Activated CD4-positive, CD25-positive, alpha-beta regulatory T cell (primary cell): ENCODE measurements at regions not wholly inside any gene's neighbourhood (a gene's known extent, or its start where the extent isn't known, plus 50 kb on each side); places are given as distances from the start of the nearest gene placed in this dataset.
"Not testable (repeated sequence)": the region's sequence is repeated elsewhere in the genome, so short reads cannot be mapped to it uniquely, and the experiment has no call there.

Experiments used
- DNase-seq, 4 experiments: peaks; one replicate each; lab custom pipeline; 2025; lab: John Stamatoyannopoulos, UW

- no peak for DNase-seq
Observed at GRCh38 chr6:6946206-6947155, 161.3 kb upstream of the RREB1 start.

GRCh38 chr6:6950373-6951145, 157.2 kb upstream of the RREB1 start:
- no peak for DNase-seq

GRCh38 chr6:6951355-6951754, 156.4 kb upstream of the RREB1 start:
- no peak for DNase-seq

GRCh38 chr6:6952484-6952883, 155.3 kb upstream of the RREB1 start:
- DNase-seq: no peak

- DNase-seq: not testable (repeated sequence)
Observed at GRCh38 chr6:6952927-6953326, 154.8 kb upstream of the RREB1 start.

GRCh38 chr6:6960571-6961251, 147.1 kb upstream of the RREB1 start:
- DNase-seq: no peak

- no peak for DNase-seq
Observed at GRCh38 chr6:6962086-6962485, 145.7 kb upstream of the RREB1 start.

- DNase-seq: no peak
Observed at GRCh38 chr6:6962699-6963098, 145.1 kb upstream of the RREB1 start.

GRCh38 chr6:6963390-6963789, 144.4 kb upstream of the RREB1 start:
- DNase-seq: not testable (repeated sequence)

- no peak for DNase-seq
Observed at GRCh38 chr6:6964675-6965074, 143.1 kb upstream of the RREB1 start.

GRCh38 chr6:6966127-6966526, 141.6 kb upstream of the RREB1 start:
- no peak for DNase-seq

GRCh38 chr6:6966569-6966968, 141.2 kb upstream of the RREB1 start:
- no peak for DNase-seq

GRCh38 chr6:6968357-6968730, 139.4 kb upstream of the RREB1 start:
- DNase-seq: no peak

GRCh38 chr6:6968731-6969552, 138.8 kb upstream of the RREB1 start:
- DNase-seq: no peak

GRCh38 chr6:6969761-6970223, 138.0 kb upstream of the RREB1 start:
- DNase-seq: no peak

GRCh38 chr6:6970851-6971250, 136.9 kb upstream of the RREB1 start:
- DNase-seq: no peak

- no peak for DNase-seq
Observed at GRCh38 chr6:6971369-6971768, 136.4 kb upstream of the RREB1 start.

GRCh38 chr6:6972456-6972855, 135.3 kb upstream of the RREB1 start:
- DNase-seq: no peak

GRCh38 chr6:6973721-6974120, 134.0 kb upstream of the RREB1 start:
- no peak for DNase-seq

- no peak for DNase-seq
Observed at GRCh38 chr6:6975459-6976111, 132.2 kb upstream of the RREB1 start.

- no peak for DNase-seq
Observed at GRCh38 chr6:6976193-6976592, 131.6 kb upstream of the RREB1 start.
